Panc1 (cell line): ENCODE measurements at regions not wholly inside any gene's neighbourhood (a gene's known extent, or its start where the extent isn't known, plus 50 kb on each side); places are given as distances from the start of the nearest gene placed in this dataset.
"Not testable (repeated sequence)": the region's sequence is repeated elsewhere in the genome, so short reads cannot be mapped to it uniquely, and the experiment has no call there.

Source experiments
- ATAC-seq: fragments of 200-7000 bp; cut with Tn5 transposase; 2 replicates; pipeline ENCODE4 v1.9.1; 2020; ENCODE audit warnings: mild to moderate bottlenecking, moderate library complexity
- BruUV-seq: library from RNA; stranded (reverse); fragments of 400-500 nt; replicated peaks from 2 replicates; lab custom pipeline; 2021; lab: Mats Ljungman, UMichigan
- CTCF ChIA-PET: fragments of 300-600 bp; sonication (Branson Sonifier 250); formaldehyde crosslinking; loops from one replicate; lab custom pipeline; 2022; ENCODE audit warnings: antibody characterized with exemption; lab: Charles Lee
- POLR2A ChIA-PET: fragments of 300-600 bp; sonication (Branson Sonifier 250); formaldehyde crosslinking; loops from one replicate; lab custom pipeline; 2022; ENCODE audit warnings: antibody characterized with exemption; lab: Charles Lee
- DNase-seq: peaks from one replicate; pipeline ENCODE4 v3.0.0-alpha.2; 2010; ENCODE audit warnings: low read depth, low spot score
- H3K27ac ChIP-seq: 2 replicates; pipeline ENCODE4 v1.5.1; 2011; ENCODE audit warnings: mild to moderate bottlenecking, low read length, inconsistent platforms
- H3K27me3 ChIP-seq: fragments of 200-500 bp; sonication (Bioruptor generic); 2 replicates; pipeline ENCODE4 v1.6.0; 2014; ENCODE audit warnings: low read length, inconsistent platforms; ENCODE audit not compliant: control insufficient read depth, insufficient read depth
- H3K36me3 ChIP-seq: fragments of 200-500 bp; sonication (Bioruptor generic); 2 replicates; pipeline ENCODE4 v1.5.1; 2014; ENCODE audit warnings: inconsistent platforms, mild to moderate bottlenecking, low read length, moderate library complexity; ENCODE audit not compliant: control insufficient read depth, insufficient read depth
- H3K4me1 ChIP-seq: 2 replicates; pipeline ENCODE4 v1.5.1; 2011; ENCODE audit warnings: inconsistent platforms, mild to moderate bottlenecking, low read length, moderate library complexity; ENCODE audit not compliant: control insufficient read depth, insufficient read depth
- H3K4me3 ChIP-seq, 2 experiments: 2 replicates each; pipeline ENCODE4 v1.5.1; 2011 to 2012; ENCODE audit warnings: low read depth in 2 of 2, low read length in 2 of 2, mild to moderate bottlenecking in 2 of 2, inconsistent platforms in 1 of 2, moderate library complexity in 1 of 2
- H3K9me3 ChIP-seq: fragments of 200-500 bp; sonication (Bioruptor generic); 2 replicates; pipeline ENCODE4 v1.5.1; 2014; ENCODE audit warnings: low read depth, mild to moderate bottlenecking, inconsistent platforms, low read length, moderate library complexity; ENCODE audit not compliant: control insufficient read depth, insufficient read depth
- POLR2AphosphoS5 ChIP-seq: IDR thresholded peaks from 2 replicates; pipeline ENCODE4 v1.6.1; 2012; ENCODE audit warnings: mild to moderate bottlenecking, low read depth, low read length, moderate library complexity
- SIN3A ChIP-seq: IDR thresholded peaks from 2 replicates; pipeline ENCODE4 v1.6.1; 2012; ENCODE audit warnings: low read depth, mild to moderate bottlenecking, low read length, moderate library complexity, borderline replicate concordance; ENCODE audit not compliant: insufficient read depth
- TCF7L2 ChIP-seq: IDR thresholded peaks from 2 replicates; pipeline ENCODE4 v1.6.1; 2011; ENCODE audit warnings: mild to moderate bottlenecking, low read depth, low read length, inconsistent platforms
- in situ Hi-C: cut with HindIII; loops from 2 replicates; pipeline ENCODE4 v1.10.0; 2016; ENCODE audit warnings: low sequenced_read_pairs, low pct_unique_long_range_greater_than_20kb
- intact Hi-C: fragments of 100-400 bp; cut with micrococcal nuclease; formaldehyde crosslinking; loops from one replicate; pipeline ENCODE4 v1.10.0; 2022; ENCODE audit not compliant: unreplicated experiment
- TF ChIP-seq, protein P1 (sequence below), 2 experiments: IDR thresholded peaks; 2 replicates each; pipeline ENCODE4 v1.6.1; 2011 to 2012; ENCODE audit warnings: low read depth in 2 of 2, control low read depth in 1 of 2, low read length in 1 of 2, mild to moderate bottlenecking in 1 of 2, moderate library complexity in 1 of 2; ENCODE audit not compliant: insufficient read depth in 1 of 2
- TF ChIP-seq, protein P2 (sequence below): fragments of 450-650 bp; IDR thresholded peaks from 2 replicates; pipeline ENCODE4 v1.5.1; 2017; ENCODE audit warnings: mild to moderate bottlenecking

DNA sequence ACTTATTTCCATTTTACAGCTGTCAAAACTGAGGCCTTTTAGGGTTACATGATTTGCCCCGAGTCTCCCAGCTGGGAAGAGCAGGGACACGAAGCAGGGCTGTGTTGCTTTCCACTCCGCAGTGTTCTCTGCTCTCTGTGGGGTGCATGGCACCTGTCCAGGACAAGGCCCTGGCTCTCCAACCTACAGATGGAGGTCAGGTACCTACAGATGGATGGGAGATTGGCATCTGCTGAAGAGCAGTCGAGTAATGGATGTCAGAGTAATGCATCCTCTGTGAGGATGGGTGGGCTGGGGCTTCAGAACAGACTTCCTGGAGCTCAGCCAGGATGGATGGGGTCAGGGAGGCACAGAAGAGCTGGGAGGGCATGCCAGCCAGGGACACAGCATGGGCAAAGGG lies 85.0 kb downstream of the EMX2 start:
- Histone ChIP-seq H3K4me1 (no peaks in the 10 kb centered on the region), H3K9me3 (no peaks in the 10 kb centered on the region), H3K4me3 (no peak overlapping the region), H3K27ac (no peak overlapping the region), H3K27me3 (peaks cover 5% of the 10 kb centered on the region), H3K36me3 (no peaks in the 10 kb centered on the region)
- CTCF ChIA-PET: no interaction called here
- ATAC-seq: no peak
- intact Hi-C loops: no loop called here
- no TSS peak for BruUV-seq
- TF ChIP-seq, protein P1, sequence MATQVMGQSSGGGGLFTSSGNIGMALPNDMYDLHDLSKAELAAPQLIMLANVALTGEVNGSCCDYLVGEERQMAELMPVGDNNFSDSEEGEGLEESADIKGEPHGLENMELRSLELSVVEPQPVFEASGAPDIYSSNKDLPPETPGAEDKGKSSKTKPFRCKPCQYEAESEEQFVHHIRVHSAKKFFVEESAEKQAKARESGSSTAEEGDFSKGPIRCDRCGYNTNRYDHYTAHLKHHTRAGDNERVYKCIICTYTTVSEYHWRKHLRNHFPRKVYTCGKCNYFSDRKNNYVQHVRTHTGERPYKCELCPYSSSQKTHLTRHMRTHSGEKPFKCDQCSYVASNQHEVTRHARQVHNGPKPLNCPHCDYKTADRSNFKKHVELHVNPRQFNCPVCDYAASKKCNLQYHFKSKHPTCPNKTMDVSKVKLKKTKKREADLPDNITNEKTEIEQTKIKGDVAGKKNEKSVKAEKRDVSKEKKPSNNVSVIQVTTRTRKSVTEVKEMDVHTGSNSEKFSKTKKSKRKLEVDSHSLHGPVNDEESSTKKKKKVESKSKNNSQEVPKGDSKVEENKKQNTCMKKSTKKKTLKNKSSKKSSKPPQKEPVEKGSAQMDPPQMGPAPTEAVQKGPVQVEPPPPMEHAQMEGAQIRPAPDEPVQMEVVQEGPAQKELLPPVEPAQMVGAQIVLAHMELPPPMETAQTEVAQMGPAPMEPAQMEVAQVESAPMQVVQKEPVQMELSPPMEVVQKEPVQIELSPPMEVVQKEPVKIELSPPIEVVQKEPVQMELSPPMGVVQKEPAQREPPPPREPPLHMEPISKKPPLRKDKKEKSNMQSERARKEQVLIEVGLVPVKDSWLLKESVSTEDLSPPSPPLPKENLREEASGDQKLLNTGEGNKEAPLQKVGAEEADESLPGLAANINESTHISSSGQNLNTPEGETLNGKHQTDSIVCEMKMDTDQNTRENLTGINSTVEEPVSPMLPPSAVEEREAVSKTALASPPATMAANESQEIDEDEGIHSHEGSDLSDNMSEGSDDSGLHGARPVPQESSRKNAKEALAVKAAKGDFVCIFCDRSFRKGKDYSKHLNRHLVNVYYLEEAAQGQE (IDR thresholded peaks at IDR 0.05; ENCODE audit: insufficient read depth in 1 of 2, low read depth in 2 of 2, low read length in 1 of 2): no peak
- TF ChIP-seq TCF7L2: no peak
- TF ChIP-seq POLR2AphosphoS5: no peak
- no peak for TF ChIP-seq SIN3A
- TF ChIP-seq, protein P2, sequence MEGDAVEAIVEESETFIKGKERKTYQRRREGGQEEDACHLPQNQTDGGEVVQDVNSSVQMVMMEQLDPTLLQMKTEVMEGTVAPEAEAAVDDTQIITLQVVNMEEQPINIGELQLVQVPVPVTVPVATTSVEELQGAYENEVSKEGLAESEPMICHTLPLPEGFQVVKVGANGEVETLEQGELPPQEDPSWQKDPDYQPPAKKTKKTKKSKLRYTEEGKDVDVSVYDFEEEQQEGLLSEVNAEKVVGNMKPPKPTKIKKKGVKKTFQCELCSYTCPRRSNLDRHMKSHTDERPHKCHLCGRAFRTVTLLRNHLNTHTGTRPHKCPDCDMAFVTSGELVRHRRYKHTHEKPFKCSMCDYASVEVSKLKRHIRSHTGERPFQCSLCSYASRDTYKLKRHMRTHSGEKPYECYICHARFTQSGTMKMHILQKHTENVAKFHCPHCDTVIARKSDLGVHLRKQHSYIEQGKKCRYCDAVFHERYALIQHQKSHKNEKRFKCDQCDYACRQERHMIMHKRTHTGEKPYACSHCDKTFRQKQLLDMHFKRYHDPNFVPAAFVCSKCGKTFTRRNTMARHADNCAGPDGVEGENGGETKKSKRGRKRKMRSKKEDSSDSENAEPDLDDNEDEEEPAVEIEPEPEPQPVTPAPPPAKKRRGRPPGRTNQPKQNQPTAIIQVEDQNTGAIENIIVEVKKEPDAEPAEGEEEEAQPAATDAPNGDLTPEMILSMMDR: no peak
- in situ Hi-C loops: no loop called here
- POLR2A ChIA-PET: no interaction called here
- no peak for DNase-seq

DNA sequence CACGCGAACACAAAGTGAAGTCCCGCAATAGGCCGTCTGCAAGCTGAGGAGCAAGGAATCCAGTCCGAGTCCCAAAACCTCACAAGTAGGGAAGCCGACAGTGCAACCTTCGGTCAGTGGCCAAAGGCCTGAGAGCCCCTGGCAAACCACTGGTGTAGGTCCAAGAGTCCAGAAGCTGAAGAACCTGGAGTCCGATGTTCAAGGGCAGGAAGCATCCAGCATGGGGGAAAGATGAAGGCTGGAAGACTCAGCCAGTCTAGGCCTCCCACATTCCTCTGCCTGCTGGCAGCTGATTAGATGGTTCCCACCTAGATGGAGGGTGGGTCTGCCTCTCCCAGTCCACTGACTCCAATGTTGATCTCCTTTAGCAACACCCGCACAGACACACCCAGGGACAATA lies 87.2 kb downstream of the EMX2 start:
- H3K36me3 ChIP-seq, BruUV-seq, H3K27ac ChIP-seq, H3K9me3 ChIP-seq, DNase-seq, H3K4me1 ChIP-seq, ATAC-seq, H3K27me3 ChIP-seq, POLR2A ChIA-PET, H3K4me3 ChIP-seq, intact Hi-C loops, in situ Hi-C loops, CTCF ChIA-PET: not testable (repeated sequence)

DNA sequence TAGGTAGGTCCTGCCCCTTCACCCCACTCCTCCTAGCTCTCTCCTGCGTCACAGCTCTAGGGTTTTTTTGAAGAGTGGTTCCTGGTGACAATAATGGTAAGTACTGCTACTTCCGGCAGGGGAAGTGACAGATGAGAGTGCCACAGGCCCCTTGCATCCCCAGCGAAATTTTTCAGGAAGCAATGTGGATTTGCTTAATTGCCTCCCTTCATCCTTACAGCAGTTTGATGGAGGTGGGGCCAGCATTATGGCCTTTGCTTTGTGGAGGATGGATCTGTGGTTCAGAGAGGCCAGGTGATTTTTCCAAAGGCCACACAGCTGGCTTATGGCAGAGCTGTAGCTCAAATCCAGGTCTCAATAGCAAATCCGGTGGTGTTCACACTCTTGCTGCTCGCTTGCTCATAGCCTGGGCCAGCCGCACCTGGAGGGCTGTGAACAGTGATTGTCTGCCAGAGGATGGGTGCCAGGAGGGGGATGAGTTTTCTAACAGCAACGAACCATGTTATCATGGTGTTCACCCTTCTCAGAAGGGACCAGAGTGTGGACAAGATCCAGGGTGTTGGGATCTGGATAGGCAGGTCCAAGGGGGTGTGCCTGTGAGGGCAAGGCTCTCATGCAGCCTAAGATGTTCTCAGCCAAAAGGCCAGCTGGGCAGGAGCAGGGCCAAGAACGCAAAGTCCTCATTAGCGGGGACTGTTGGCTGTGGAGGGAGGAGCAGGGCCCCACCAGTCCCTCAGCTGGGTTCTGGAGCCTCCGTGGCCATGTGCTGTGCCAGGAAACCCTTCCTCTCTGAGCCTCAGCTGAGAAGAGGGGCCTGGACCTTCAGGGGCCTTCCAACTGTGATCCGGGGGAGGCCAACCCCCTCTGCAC lies 89.0 kb downstream of the EMX2 start:
- Histone ChIP-seq H3K27me3 (0 out of 2 replicates have a peak, but pooled peaks cover 4% of the 10 kb centered on the region), H3K9me3 (no peaks in the 10 kb centered on the region), H3K27ac (no peak overlapping the region), H3K4me3 (no peak overlapping the region), H3K36me3 (no peaks in the 10 kb centered on the region), H3K4me1 (no peaks in the 10 kb centered on the region)
- in situ Hi-C loops (no loop called here), intact Hi-C loops (no loop called here)
- BruUV-seq: no TSS peak
- ATAC-seq (no peak), DNase-seq (no peak)
- TF ChIP-seq, protein P1 (IDR thresholded peaks at IDR 0.05; ENCODE audit: insufficient read depth in 1 of 2, low read depth in 2 of 2, low read length in 1 of 2): no peak
- TF ChIP-seq TCF7L2 (no peak), POLR2AphosphoS5 (no peak), SIN3A (no peak)
- TF ChIP-seq, protein P2: no peak
- ChIA-PET POLR2A (no interaction called here), CTCF (no interaction called here)
